B cell (primary cell): ENCODE measurements at regions not wholly inside any gene's neighbourhood (a gene's known extent, or its start where the extent isn't known, plus 50 kb on each side); places are given as distances from the start of the nearest gene placed in this dataset.
"Not testable (repeated sequence)": the region's sequence is repeated elsewhere in the genome, so short reads cannot be mapped to it uniquely, and the experiment has no call there.

Experiments used
- CTCF ChIP-seq: fragments of 200-600 bp; IDR thresholded peaks from one replicate; pipeline ENCODE4 v1.8.0; 2022; ENCODE audit warnings: antibody characterized with exemption, mild to moderate bottlenecking
- EZH2 ChIP-seq: IDR thresholded peaks from 2 replicates; pipeline ENCODE4 v1.6.1; 2012; ENCODE audit warnings: borderline replicate concordance, low read depth, mild to moderate bottlenecking, moderate library complexity, low read length; ENCODE audit not compliant: insufficient read depth, poor library complexity, severe bottlenecking

- TF ChIP-seq CTCF, EZH2: not testable (repeated sequence)
Measured at GRCh38 chr2:89945004-89945616, 1253.6 kb downstream of the RPIA start.
